MCF 10A (cell line): ENCODE measurements at regions not wholly inside any gene's neighbourhood (a gene's known extent, or its start where the extent isn't known, plus 50 kb on each side); places are given as distances from the start of the nearest gene placed in this dataset.

Experiments used
- BruUV-seq: library from RNA; stranded (reverse); fragments of 400-500 nt; replicated peaks from 2 replicates; lab custom pipeline; 2021; lab: Mats Ljungman, UMichigan
- CTCF ChIA-PET: fragments of 300-600 bp; sonication (Branson Sonifier 250); formaldehyde crosslinking; extraction: SDS; loops from one replicate; lab custom pipeline; 2021; ENCODE audit warnings: antibody characterized with exemption, inconsistent platforms; lab: Yijun Ruan, JAX
- POLR2A ChIA-PET: fragments of 300-600, 350-650 bp; sonication (Branson Sonifier 250); formaldehyde crosslinking; extraction: SDS; loops from one replicate; lab custom pipeline; 2020; ENCODE audit warnings: antibody characterized with exemption, inconsistent platforms; lab: Yijun Ruan, JAX
- DNase-seq: peaks from one replicate; pipeline ENCODE4 v3.0.0-alpha.2; 2018; ENCODE audit not compliant: unreplicated experiment
- H3K27ac Mint-ChIP-seq: one replicate; pipeline ENCODE4 v1.8.0; 2022; ENCODE audit warnings: mild to moderate bottlenecking, low read depth, mixed read lengths; ENCODE audit not compliant: unreplicated experiment
- H3K27me3 Mint-ChIP-seq: one replicate; pipeline ENCODE4 v1.8.0; 2022; ENCODE audit warnings: mixed read lengths; ENCODE audit not compliant: insufficient read depth, unreplicated experiment
- H3K36me3 Mint-ChIP-seq: one replicate; pipeline ENCODE4 v1.8.0; 2022; ENCODE audit warnings: mild to moderate bottlenecking, moderate library complexity, mixed read lengths; ENCODE audit not compliant: insufficient read depth, unreplicated experiment
- H3K4me1 Mint-ChIP-seq: one replicate; pipeline ENCODE4 v1.8.0; 2022; ENCODE audit warnings: mixed read lengths; ENCODE audit not compliant: insufficient read depth, unreplicated experiment
- H3K4me3 Mint-ChIP-seq: one replicate; pipeline ENCODE4 v1.8.0; 2022; ENCODE audit warnings: mild to moderate bottlenecking, moderate library complexity, mixed read lengths; ENCODE audit not compliant: unreplicated experiment
- H3K9me3 Mint-ChIP-seq: one replicate; pipeline ENCODE4 v1.8.0; 2022; ENCODE audit warnings: mixed read lengths; ENCODE audit not compliant: unreplicated experiment
- CTCF ChIP-seq: fragments of 200-600 bp; IDR thresholded peaks from one replicate; pipeline ENCODE4 v1.8.0; 2022; ENCODE audit warnings: antibody characterized with exemption, mild to moderate bottlenecking; ENCODE audit not compliant: unreplicated experiment
- intact Hi-C: fragments of 100-400 bp; cut with micrococcal nuclease; formaldehyde crosslinking; loops from 2 replicates; pipeline ENCODE4 v1.14.1; 2022

GRCh38 chr6:170096803-170097504 is 193.9 kb downstream of the DLL1 start:
- ChIA-PET CTCF (no interaction called here), POLR2A (no interaction called here)
- H3K27me3 Mint-ChIP-seq = no peaks in the 10 kb centered on the region
- no peak overlapping the region for H3K27ac Mint-ChIP-seq
- intact Hi-C loops = no loop called here
- TF ChIP-seq CTCF = no peak
- H3K36me3 Mint-ChIP-seq = no peaks in the 10 kb centered on the region
- no peak for DNase-seq
- H3K9me3 Mint-ChIP-seq = no peaks in the 10 kb centered on the region
- H3K4me3 Mint-ChIP-seq = no peak overlapping the region
- H3K4me1 Mint-ChIP-seq = no peaks in the 10 kb centered on the region
- no TSS peak for BruUV-seq

- H3K27ac Mint-ChIP-seq = no peak overlapping the region
- no peak for DNase-seq
- no peak for TF ChIP-seq CTCF
- intact Hi-C loops = no loop called here
- H3K4me1 Mint-ChIP-seq = no peaks in the 10 kb centered on the region
- no TSS peak for BruUV-seq
- ChIA-PET CTCF (no interaction called here), POLR2A (no interaction called here)
- no peaks in the 10 kb centered on the region for H3K36me3 Mint-ChIP-seq
- H3K27me3 Mint-ChIP-seq = no peaks in the 10 kb centered on the region
- no peak overlapping the region for H3K4me3 Mint-ChIP-seq
- H3K9me3 Mint-ChIP-seq = no peaks in the 10 kb centered on the region
Observed at GRCh38 chr6:170096191-170096802, 194.6 kb downstream of the DLL1 start.

GRCh38 chr6:170095273-170095981 is 195.5 kb downstream of the DLL1 start:
- TF ChIP-seq CTCF = no peak
- Mint-ChIP-seq H3K4me1 (no peaks in the 10 kb centered on the region), H3K27ac (no peak overlapping the region), H3K4me3 (no peak overlapping the region), H3K27me3 (no peaks in the 10 kb centered on the region), H3K9me3 (no peaks in the 10 kb centered on the region), H3K36me3 (no peaks in the 10 kb centered on the region)
- POLR2A ChIA-PET = no interaction called here
- intact Hi-C loops = no loop called here
- DNase-seq = no peak
- CTCF ChIA-PET = no interaction called here
- BruUV-seq = no TSS peak

GRCh38 chr6:170094686-170095272 is 196.1 kb downstream of the DLL1 start:
- no peak for DNase-seq
- ChIA-PET POLR2A (no interaction called here), CTCF (no interaction called here)
- H3K4me1 Mint-ChIP-seq = no peaks in the 10 kb centered on the region
- no peak for TF ChIP-seq CTCF
- intact Hi-C loops = no loop called here
- H3K36me3 Mint-ChIP-seq = no peaks in the 10 kb centered on the region
- H3K4me3 Mint-ChIP-seq = no peak overlapping the region
- H3K27me3 Mint-ChIP-seq = no peaks in the 10 kb centered on the region
- H3K27ac Mint-ChIP-seq = no peak overlapping the region
- no TSS peak for BruUV-seq
- H3K9me3 Mint-ChIP-seq = no peaks in the 10 kb centered on the region
